Stimulated activated CD4-positive, alpha-beta T cell treated with anti-CD3 and anti-CD28 coated beads, TNF-alpha, amount 100 ng/mL, for 4 hours (primary cell): ENCODE measurements at regions not wholly inside any gene's neighbourhood (a gene's known extent, or its start where the extent isn't known, plus 50 kb on each side); places are given as distances from the start of the nearest gene placed in this dataset.
"Not testable (repeated sequence)": the region's sequence is repeated elsewhere in the genome, so short reads cannot be mapped to it uniquely, and the experiment has no call there.

Source experiments
- DNase-seq, 3 experiments: peaks; one replicate each; pipeline ENCODE4 v3.0.0-alpha.2; 2020; ENCODE audit warnings: low read depth in 3 of 3

- no peak for DNase-seq
Measured at GRCh38 chr6:11409371-11409770, 128.2 kb upstream of the TMEM170B start.

- DNase-seq: no peak
Measured at GRCh38 chr6:11407414-11407813, 130.1 kb upstream of the TMEM170B start.

- DNase-seq: no peak
Measured at GRCh38 chr6:11404838-11405237, 132.7 kb upstream of the TMEM170B start.

GRCh38 chr6:11404081-11404480 is 133.5 kb upstream of the TMEM170B start:
- no peak for DNase-seq

GRCh38 chr6:11403035-11403601 is 134.4 kb upstream of the TMEM170B start:
- no peak for DNase-seq

GRCh38 chr6:11402581-11402980 is 135.0 kb upstream of the TMEM170B start:
- DNase-seq: not testable (repeated sequence)

GRCh38 chr6:11401954-11402353 is 135.6 kb upstream of the TMEM170B start:
- not testable (repeated sequence) for DNase-seq

GRCh38 chr6:11398451-11399326 is 138.9 kb upstream of the TMEM170B start:
- no peak for DNase-seq

- no peak for DNase-seq
Measured at GRCh38 chr6:11397622-11398450, 139.7 kb upstream of the TMEM170B start.

GRCh38 chr6:11396860-11397259 is 140.7 kb upstream of the TMEM170B start:
- no peak for DNase-seq

GRCh38 chr6:11393713-11394627 is 143.6 kb upstream of the TMEM170B start:
- no peak for DNase-seq

GRCh38 chr6:11392778-11393507 is 144.6 kb upstream of the TMEM170B start:
- no peak for DNase-seq

- no peak for DNase-seq
Measured at GRCh38 chr6:11391934-11392777, 145.4 kb upstream of the TMEM170B start.

GRCh38 chr6:11389977-11390376 is 147.6 kb upstream of the TMEM170B start:
- DNase-seq: no peak

GRCh38 chr6:11388983-11389944 is 148.3 kb upstream of the TMEM170B start:
- no peak for DNase-seq

- no peak for DNase-seq
Measured at GRCh38 chr6:11387707-11388430, 149.7 kb upstream of the TMEM170B start.

GRCh38 chr6:11386726-11387125 is 150.8 kb upstream of the TMEM170B start:
- no peak for DNase-seq

GRCh38 chr6:11386323-11386722 is 151.2 kb upstream of the TMEM170B start:
- DNase-seq: no peak
